ENCODE measurements at regions not wholly inside any gene's neighbourhood (a gene's known extent, or its start where the extent isn't known, plus 50 kb on each side); places are given as distances from the start of the nearest gene placed in this dataset. TPM values are rescaled to one million over a fixed set of nuclear protein-coding genes. Genes with fewer than 3 reads are reported as not detected.

- POLR2A ChIA-PET: no interaction called here
- no peak overlapping the region for H3K27ac ChIP-seq (ENCODE audit: low read depth, low read length)
- peaks cover 9% of the 10 kb centered on the region for H3K27me3 ChIP-seq (ENCODE audit: control insufficient read depth, insufficient read depth, low read length)
- no peak for TF ChIP-seq CTCF (IDR thresholded peaks at IDR 0.05; ENCODE audit: low read depth, low read length)
- CTCF ChIA-PET: interaction anchor here (0.6 kb wide), 1 partner anchor 9 kb away, joined by 3 read pairs; no protein-coding TSS in a partner anchor
- H3K4me3 ChIP-seq (ENCODE audit: low read depth, low read length): no peak overlapping the region
- no peak for DNase-seq (ENCODE audit: low read depth, low spot score)
- H3K9me3 ChIP-seq (ENCODE audit: control insufficient read depth, insufficient read depth, low read length): no peaks in the 10 kb centered on the region
These were observed 50.6 kb upstream of the TOP3B start for GRCh38 chr22:22032906-22033802.

- CTCF ChIA-PET: interaction anchor here (0.6 to 3.2 kb wide), 4 partner anchors 8 to 176 kb away, joined by 3 to 9 read pairs (median 4); no protein-coding TSS in a partner anchor
These were observed 49.7 kb upstream of the TOP3B start for GRCh38 chr22:22032099-22032905.

More at GRCh38 chr22:22032099-22032905, 49.7 kb upstream of the TOP3B start:
- DNase-seq (ENCODE audit: low read depth, low spot score): no peak
- no peaks in the 10 kb centered on the region for H3K9me3 ChIP-seq (ENCODE audit: control insufficient read depth, insufficient read depth, low read length)
- peaks cover 9% of the 10 kb centered on the region for H3K27me3 ChIP-seq (ENCODE audit: control insufficient read depth, insufficient read depth, low read length)
- no peak overlapping the region for H3K4me3 ChIP-seq (ENCODE audit: low read depth, low read length)
- H3K27ac ChIP-seq (ENCODE audit: low read depth, low read length): no peak overlapping the region
- no peak for TF ChIP-seq CTCF (IDR thresholded peaks at IDR 0.05; ENCODE audit: low read depth, low read length)
- POLR2A ChIA-PET: no interaction called here

Small RNA genes in the stretch of these regions (small RNA-seq; reads per million reads assigned to genes)
- gene AC245452.3 (ENCODE audit: insufficient read length, low read depth) (not detected), gene AC245517.3 (ENCODE audit: insufficient read length, low read depth) (not detected), gene AC245517.5 (ENCODE audit: insufficient read length, low read depth) (not detected), gene IGLVIV-59 (ENCODE audit: insufficient read length, low read depth) (not detected)
